GM12878 (cell line): ENCODE measurements at regions not wholly inside any gene's neighbourhood (a gene's known extent, or its start where the extent isn't known, plus 50 kb on each side); places are given as distances from the start of the nearest gene placed in this dataset.

ENCODE experiments used
- ATAC-seq: fragments of 200-7000 bp; cut with Tn5 transposase; 3 replicates; pipeline ENCODE4 v1.9.1; 2020; ENCODE audit warnings: mild to moderate bottlenecking, moderate library complexity
- BruUV-seq: library from RNA; stranded (reverse); fragments of 400-500 nt; replicated peaks from 2 replicates; lab custom pipeline; 2021; lab: Mats Ljungman, UMichigan
- CTCF ChIA-PET: fragments of 300-600 bp; sonication (Branson Sonifier 250); formaldehyde crosslinking; extraction: SDS; loops from one replicate; lab custom pipeline; 2021; ENCODE audit warnings: inconsistent platforms; lab: Yijun Ruan, JAX
- POLR2A ChIA-PET: fragments of 350-600 bp; formaldehyde crosslinking; extraction: SDS; loops from one replicate; lab custom pipeline; 2021; ENCODE audit warnings: inconsistent platforms; lab: Charles Lee
- RAD21 ChIA-PET: fragments of 300-600 bp; sonication (Branson Sonifier 250); formaldehyde crosslinking; loops from one replicate; lab custom pipeline; 2023; ENCODE audit warnings: antibody characterized with exemption; ENCODE audit not compliant: unreplicated experiment; lab: Charles Lee
- SMC1A ChIA-PET: fragments of 300-600 bp; sonication (Branson Sonifier 250); formaldehyde crosslinking; loops from one replicate; lab custom pipeline; 2023; ENCODE audit not compliant: unreplicated experiment, uncharacterized antibody; lab: Charles Lee
- DNase-seq: peaks from one replicate; pipeline ENCODE4 v3.0.0-alpha.2; 2011; ENCODE audit warnings: low read depth, low spot score
- FAIRE-seq: peaks from 3 replicates; lab custom pipeline; 2011; peaks lifted over from hg19 to GRCh38; lab: Jason Lieb, UNC
- H2AFZ ChIP-seq: 2 replicates; pipeline ENCODE4 v1.6.0; 2011; ENCODE audit warnings: low read depth, low read length, control low read depth; ENCODE audit not compliant: control insufficient read depth
- H3K27ac ChIP-seq: 2 replicates; pipeline ENCODE4 v1.5.1; 2011; ENCODE audit warnings: control low read depth; ENCODE audit not compliant: control insufficient read depth, insufficient read depth
- H3K27me3 ChIP-seq, 2 experiments: replicated peaks in 1 of 2; 2 replicates each; pipeline versions ENCODE4 v1.6.0 to v1.6.1; 2011; ENCODE audit warnings: low read length in 1 of 2; ENCODE audit not compliant: control insufficient read depth in 2 of 2, insufficient read depth in 2 of 2
- H3K36me3 ChIP-seq, 2 experiments: 2 replicates each; pipeline ENCODE4 v1.5.1; 2011; ENCODE audit warnings: low read length in 1 of 2; ENCODE audit not compliant: control insufficient read depth in 2 of 2, insufficient read depth in 2 of 2
- H3K4me1 ChIP-seq: 2 replicates; pipeline ENCODE4 v1.6.1; 2011; ENCODE audit warnings: mild to moderate bottlenecking, low read length, moderate library complexity, mixed read lengths; ENCODE audit not compliant: control insufficient read depth, insufficient read depth
- H3K4me2 ChIP-seq: 2 replicates; pipeline ENCODE4 v1.6.0; 2011; ENCODE audit warnings: control low read depth; ENCODE audit not compliant: control insufficient read depth, insufficient read depth
- H3K4me3 ChIP-seq: fragments of 200-600 bp; sonication (generic); 2 replicates; pipeline ENCODE4 v1.5.1; 2016
- H3K79me2 ChIP-seq: 2 replicates; pipeline ENCODE4 v1.6.0; 2011; ENCODE audit warnings: low read length; ENCODE audit not compliant: control insufficient read depth, insufficient read depth
- H3K9ac ChIP-seq: 2 replicates; pipeline ENCODE4 v1.8.0; 2011; ENCODE audit warnings: low read length, control low read depth, mixed read lengths; ENCODE audit not compliant: control insufficient read depth, insufficient read depth
- H3K9me3 ChIP-seq: replicated peaks from 3 replicates; pipeline ENCODE4 v1.5.1; 2011; ENCODE audit warnings: mild to moderate bottlenecking, low read length; ENCODE audit not compliant: control insufficient read depth, insufficient read depth
- H4K20me1 ChIP-seq: 2 replicates; pipeline ENCODE4 v1.6.0; 2011; ENCODE audit not compliant: control insufficient read depth, insufficient read depth
- DPF2 ChIP-seq: fragments of 450-650 bp; IDR thresholded peaks from 2 replicates; pipeline ENCODE4 v1.6.1; 2017; ENCODE audit warnings: mild to moderate bottlenecking
- NFYB ChIP-seq: IDR thresholded peaks from 2 replicates; pipeline ENCODE4 v1.6.1; 2011; ENCODE audit warnings: low read depth, mild to moderate bottlenecking, low read length, improper control_type of control experiment, moderate library complexity; ENCODE audit not compliant: insufficient read depth
- SPI1 ChIP-seq: IDR thresholded peaks from 2 replicates; pipeline ENCODE4 v1.6.1; 2011; ENCODE audit warnings: low read depth, mild to moderate bottlenecking, low read length, moderate library complexity, borderline replicate concordance; ENCODE audit not compliant: insufficient read depth
- ZNF24 ChIP-seq: fragments of 450-650 bp; IDR thresholded peaks from 2 replicates; pipeline ENCODE4 v1.6.1; 2017; ENCODE audit warnings: antibody characterized with exemption, mild to moderate bottlenecking
- WGBS: methylation state at CpG from one replicate; pipeline ENCODE4 v1.1.6; 2016; ENCODE audit warnings: low lambda C conversion rate; ENCODE audit not compliant: insufficient replicate concordance, insufficient coverage; ENCODE audit errors: missing lambda C conversion rate; 5-methylcytosine and 5-hydroxymethylcytosine counted together
- in situ Hi-C: fragments of 300-500 bp; cut with MboI; formaldehyde crosslinking; loops from 9 replicates; pipeline ENCODE4 v1.14.3; 2018; ENCODE audit warnings: mixed read lengths
- intact Hi-C: fragments of 100-400 bp; cut with micrococcal nuclease; formaldehyde crosslinking; loops from one replicate; pipeline ENCODE4 v1.14.2; 2022; ENCODE audit not compliant: unreplicated experiment
- TF ChIP-seq, protein P1 (sequence below): fragments of 450-650 bp; IDR thresholded peaks from 2 replicates; pipeline ENCODE4 v1.6.1; 2017; ENCODE audit warnings: mild to moderate bottlenecking
- TF ChIP-seq, protein P2 (sequence below): fragments of 450-650 bp; IDR thresholded peaks from 2 replicates; pipeline ENCODE4 v1.6.1; 2016; ENCODE audit warnings: mild to moderate bottlenecking, moderate library complexity, borderline replicate concordance
- TF ChIP-seq, protein P3 (sequence below): IDR thresholded peaks from 2 replicates; pipeline ENCODE4 v1.6.1; 2012; ENCODE audit warnings: low read length, inconsistent platforms
- TF ChIP-seq, protein P4 (sequence below): IDR thresholded peaks from 2 replicates; pipeline ENCODE4 v1.6.1; 2011; ENCODE audit warnings: low read depth, low read length, improper control_type of control experiment, borderline replicate concordance
- TF ChIP-seq, protein P5 (sequence below): fragments of 450-650 bp; IDR thresholded peaks from 2 replicates; pipeline ENCODE4 v1.6.1; 2017; ENCODE audit warnings: borderline replicate concordance

DNA sequence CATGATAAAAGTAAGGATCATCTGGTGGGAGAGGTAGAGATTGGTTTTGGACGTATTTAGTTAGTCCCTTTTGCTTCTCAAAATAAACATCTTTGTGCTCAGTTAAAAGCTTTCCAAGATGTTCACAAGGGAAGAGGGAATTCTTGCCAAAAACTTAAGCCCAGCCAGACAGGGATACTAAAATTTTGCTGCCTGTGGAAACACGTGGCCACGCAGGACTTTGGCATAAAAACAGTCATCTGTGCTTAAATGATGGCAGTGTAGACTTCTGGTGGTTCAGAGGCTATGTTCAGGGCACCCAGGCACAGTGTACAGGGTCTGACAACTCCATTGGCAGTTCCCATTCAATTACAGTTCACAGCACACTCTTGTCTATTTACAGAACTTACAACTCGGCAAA is 93.2 kb upstream of the JADE1 start (continued):
- TF ChIP-seq, protein P1, sequence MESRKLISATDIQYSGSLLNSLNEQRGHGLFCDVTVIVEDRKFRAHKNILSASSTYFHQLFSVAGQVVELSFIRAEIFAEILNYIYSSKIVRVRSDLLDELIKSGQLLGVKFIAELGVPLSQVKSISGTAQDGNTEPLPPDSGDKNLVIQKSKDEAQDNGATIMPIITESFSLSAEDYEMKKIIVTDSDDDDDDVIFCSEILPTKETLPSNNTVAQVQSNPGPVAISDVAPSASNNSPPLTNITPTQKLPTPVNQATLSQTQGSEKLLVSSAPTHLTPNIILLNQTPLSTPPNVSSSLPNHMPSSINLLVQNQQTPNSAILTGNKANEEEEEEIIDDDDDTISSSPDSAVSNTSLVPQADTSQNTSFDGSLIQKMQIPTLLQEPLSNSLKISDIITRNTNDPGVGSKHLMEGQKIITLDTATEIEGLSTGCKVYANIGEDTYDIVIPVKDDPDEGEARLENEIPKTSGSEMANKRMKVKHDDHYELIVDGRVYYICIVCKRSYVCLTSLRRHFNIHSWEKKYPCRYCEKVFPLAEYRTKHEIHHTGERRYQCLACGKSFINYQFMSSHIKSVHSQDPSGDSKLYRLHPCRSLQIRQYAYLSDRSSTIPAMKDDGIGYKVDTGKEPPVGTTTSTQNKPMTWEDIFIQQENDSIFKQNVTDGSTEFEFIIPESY, result no peak
- TF ChIP-seq NFYB (no peak), ZNF24 (no peak), SPI1 (no peak)

DNA sequence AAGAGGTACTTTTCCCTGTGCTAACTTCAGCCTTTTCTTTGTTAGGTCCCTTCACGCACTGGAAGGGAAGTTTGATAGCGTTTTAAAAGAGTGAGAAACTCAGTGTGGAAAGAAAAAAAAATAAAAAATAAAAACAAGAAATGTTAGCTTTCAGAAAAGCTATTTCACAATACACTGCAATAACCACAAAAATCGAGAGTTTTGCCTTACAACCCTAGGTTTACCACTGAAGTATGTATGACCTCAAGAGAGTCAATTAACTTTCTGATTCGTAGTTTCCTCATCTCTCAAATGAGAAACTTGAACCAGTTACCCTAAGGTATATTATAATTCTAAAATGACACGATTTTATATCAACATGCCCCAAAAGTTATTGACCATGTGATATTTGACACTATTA is 93.9 kb upstream of the JADE1 start:
- POLR2A ChIA-PET, result no interaction called here
- Histone ChIP-seq H3K9ac (no peak overlapping the region), H3K27ac (no peak overlapping the region), H2AFZ (no peak overlapping the region), H3K79me2 (no peaks in the 10 kb centered on the region), H3K36me3 (no peaks in the 10 kb centered on the region), H3K4me3 (no peak overlapping the region), H4K20me1 (no peaks in the 10 kb centered on the region), H3K27me3 (no peaks in the 10 kb centered on the region), H3K4me1 (no peaks in the 10 kb centered on the region), H3K4me2 (no peak overlapping the region), H3K9me3 (no peaks in the 10 kb centered on the region)
- WGBS, result 41% methylated on average over 5 of the region's 5 CpGs
- DNase-seq, result no peak
- RAD21 ChIA-PET, result no interaction called here
- BruUV-seq, result no TSS peak
- no peak for FAIRE-seq
- ATAC-seq, result no peak
- intact Hi-C loops, result no loop called here
- SMC1A ChIA-PET, result no interaction called here
- in situ Hi-C loops, result no loop called here
- CTCF ChIA-PET, result interaction anchor here (0.7 kb wide), 1 partner anchor 296 kb away, joined by 3 read pairs; no protein-coding TSS in a partner anchor
- TF ChIP-seq, protein P2, sequence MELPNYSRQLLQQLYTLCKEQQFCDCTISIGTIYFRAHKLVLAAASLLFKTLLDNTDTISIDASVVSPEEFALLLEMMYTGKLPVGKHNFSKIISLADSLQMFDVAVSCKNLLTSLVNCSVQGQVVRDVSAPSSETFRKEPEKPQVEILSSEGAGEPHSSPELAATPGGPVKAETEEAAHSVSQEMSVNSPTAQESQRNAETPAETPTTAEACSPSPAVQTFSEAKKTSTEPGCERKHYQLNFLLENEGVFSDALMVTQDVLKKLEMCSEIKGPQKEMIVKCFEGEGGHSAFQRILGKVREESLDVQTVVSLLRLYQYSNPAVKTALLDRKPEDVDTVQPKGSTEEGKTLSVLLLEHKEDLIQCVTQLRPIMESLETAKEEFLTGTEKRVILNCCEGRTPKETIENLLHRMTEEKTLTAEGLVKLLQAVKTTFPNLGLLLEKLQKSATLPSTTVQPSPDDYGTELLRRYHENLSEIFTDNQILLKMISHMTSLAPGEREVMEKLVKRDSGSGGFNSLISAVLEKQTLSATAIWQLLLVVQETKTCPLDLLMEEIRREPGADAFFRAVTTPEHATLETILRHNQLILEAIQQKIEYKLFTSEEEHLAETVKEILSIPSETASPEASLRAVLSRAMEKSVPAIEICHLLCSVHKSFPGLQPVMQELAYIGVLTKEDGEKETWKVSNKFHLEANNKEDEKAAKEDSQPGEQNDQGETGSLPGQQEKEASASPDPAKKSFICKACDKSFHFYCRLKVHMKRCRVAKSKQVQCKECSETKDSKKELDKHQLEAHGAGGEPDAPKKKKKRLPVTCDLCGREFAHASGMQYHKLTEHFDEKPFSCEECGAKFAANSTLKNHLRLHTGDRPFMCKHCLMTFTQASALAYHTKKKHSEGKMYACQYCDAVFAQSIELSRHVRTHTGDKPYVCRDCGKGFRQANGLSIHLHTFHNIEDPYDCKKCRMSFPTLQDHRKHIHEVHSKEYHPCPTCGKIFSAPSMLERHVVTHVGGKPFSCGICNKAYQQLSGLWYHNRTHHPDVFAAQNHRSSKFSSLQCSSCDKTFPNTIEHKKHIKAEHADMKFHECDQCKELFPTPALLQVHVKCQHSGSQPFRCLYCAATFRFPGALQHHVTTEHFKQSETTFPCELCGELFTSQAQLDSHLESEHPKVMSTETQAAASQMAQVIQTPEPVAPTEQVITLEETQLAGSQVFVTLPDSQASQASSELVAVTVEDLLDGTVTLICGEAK, result no peak
- TF ChIP-seq, protein P3, sequence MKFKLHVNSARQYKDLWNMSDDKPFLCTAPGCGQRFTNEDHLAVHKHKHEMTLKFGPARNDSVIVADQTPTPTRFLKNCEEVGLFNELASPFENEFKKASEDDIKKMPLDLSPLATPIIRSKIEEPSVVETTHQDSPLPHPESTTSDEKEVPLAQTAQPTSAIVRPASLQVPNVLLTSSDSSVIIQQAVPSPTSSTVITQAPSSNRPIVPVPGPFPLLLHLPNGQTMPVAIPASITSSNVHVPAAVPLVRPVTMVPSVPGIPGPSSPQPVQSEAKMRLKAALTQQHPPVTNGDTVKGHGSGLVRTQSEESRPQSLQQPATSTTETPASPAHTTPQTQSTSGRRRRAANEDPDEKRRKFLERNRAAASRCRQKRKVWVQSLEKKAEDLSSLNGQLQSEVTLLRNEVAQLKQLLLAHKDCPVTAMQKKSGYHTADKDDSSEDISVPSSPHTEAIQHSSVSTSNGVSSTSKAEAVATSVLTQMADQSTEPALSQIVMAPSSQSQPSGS, result no peak
- TF ChIP-seq, protein P4, sequence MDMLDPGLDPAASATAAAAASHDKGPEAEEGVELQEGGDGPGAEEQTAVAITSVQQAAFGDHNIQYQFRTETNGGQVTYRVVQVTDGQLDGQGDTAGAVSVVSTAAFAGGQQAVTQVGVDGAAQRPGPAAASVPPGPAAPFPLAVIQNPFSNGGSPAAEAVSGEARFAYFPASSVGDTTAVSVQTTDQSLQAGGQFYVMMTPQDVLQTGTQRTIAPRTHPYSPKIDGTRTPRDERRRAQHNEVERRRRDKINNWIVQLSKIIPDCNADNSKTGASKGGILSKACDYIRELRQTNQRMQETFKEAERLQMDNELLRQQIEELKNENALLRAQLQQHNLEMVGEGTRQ, result no peak
- TF ChIP-seq DPF2, result no peak
- TF ChIP-seq, protein P5, sequence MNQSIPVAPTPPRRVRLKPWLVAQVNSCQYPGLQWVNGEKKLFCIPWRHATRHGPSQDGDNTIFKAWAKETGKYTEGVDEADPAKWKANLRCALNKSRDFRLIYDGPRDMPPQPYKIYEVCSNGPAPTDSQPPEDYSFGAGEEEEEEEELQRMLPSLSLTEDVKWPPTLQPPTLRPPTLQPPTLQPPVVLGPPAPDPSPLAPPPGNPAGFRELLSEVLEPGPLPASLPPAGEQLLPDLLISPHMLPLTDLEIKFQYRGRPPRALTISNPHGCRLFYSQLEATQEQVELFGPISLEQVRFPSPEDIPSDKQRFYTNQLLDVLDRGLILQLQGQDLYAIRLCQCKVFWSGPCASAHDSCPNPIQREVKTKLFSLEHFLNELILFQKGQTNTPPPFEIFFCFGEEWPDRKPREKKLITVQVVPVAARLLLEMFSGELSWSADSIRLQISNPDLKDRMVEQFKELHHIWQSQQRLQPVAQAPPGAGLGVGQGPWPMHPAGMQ, result no peak
